Superior temporal gyrus (tissue), 1 donor: ENCODE measurements at regions not wholly inside any gene's neighbourhood (a gene's known extent, or its start where the extent isn't known, plus 50 kb on each side); places are given as distances from the start of the nearest gene placed in this dataset.
A peak's percentile ranks its signal among the peaks of the same experiment; 100 is the strongest.
"Not testable (repeated sequence)": the region's sequence is repeated elsewhere in the genome, so short reads cannot be mapped to it uniquely, and the experiment has no call there.

ENCODE experiments used
- DNase-seq: peaks from one replicate; pipeline ENCODE4 v3.0.0-alpha.2; 2016; ENCODE audit errors: extremely low spot score

- DNase-seq = no peak
These were observed 162.1 kb upstream of the RASA1 start for GRCh38 chr5:87105577-87105976.

- DNase-seq = no peak
These were observed 157.9 kb upstream of the RASA1 start for GRCh38 chr5:87109746-87110145.

- no peak for DNase-seq
These were observed 157.0 kb upstream of the RASA1 start for GRCh38 chr5:87110721-87111120.

- DNase-seq = no peak
These were observed 153.8 kb upstream of the RASA1 start for GRCh38 chr5:87113861-87114260.

GRCh38 chr5:87114631-87115030 lies 153.1 kb upstream of the RASA1 start:
- no peak for DNase-seq

- DNase-seq = no peak
These were observed 151.8 kb upstream of the RASA1 start for GRCh38 chr5:87115839-87116364.

GRCh38 chr5:87116825-87117512 lies 150.7 kb upstream of the RASA1 start:
- DNase-seq = no peak

- DNase-seq = no peak
These were observed 148.1 kb upstream of the RASA1 start for GRCh38 chr5:87119588-87119987.

GRCh38 chr5:87120518-87121303 lies 147.0 kb upstream of the RASA1 start:
- no peak for DNase-seq

GRCh38 chr5:87121304-87122150 lies 146.2 kb upstream of the RASA1 start:
- DNase-seq = peak; percentile 61

- DNase-seq = no peak
These were observed 145.3 kb upstream of the RASA1 start for GRCh38 chr5:87122151-87122977.

- no peak for DNase-seq
These were observed 141.9 kb upstream of the RASA1 start for GRCh38 chr5:87125766-87126165.

GRCh38 chr5:87126869-87127268 lies 140.8 kb upstream of the RASA1 start:
- no peak for DNase-seq

- no peak for DNase-seq
These were observed 140.3 kb upstream of the RASA1 start for GRCh38 chr5:87127426-87127825.

- no peak for DNase-seq
These were observed 139.6 kb upstream of the RASA1 start for GRCh38 chr5:87127956-87128687.

- no peak for DNase-seq
These were observed 138.6 kb upstream of the RASA1 start for GRCh38 chr5:87129046-87129445.

GRCh38 chr5:87132696-87133095 lies 135.0 kb upstream of the RASA1 start:
- DNase-seq = no peak

- not testable (repeated sequence) for DNase-seq
These were observed 133.2 kb upstream of the RASA1 start for GRCh38 chr5:87134513-87134912.

- DNase-seq = no peak
These were observed 131.6 kb upstream of the RASA1 start for GRCh38 chr5:87136096-87136495.

- no peak for DNase-seq
These were observed 130.9 kb upstream of the RASA1 start for GRCh38 chr5:87136733-87137132.

GRCh38 chr5:87137283-87137682 lies 130.4 kb upstream of the RASA1 start:
- DNase-seq = no peak
